Lung (tissue), 11 donors: ENCODE measurements at regions not wholly inside any gene's neighbourhood (a gene's known extent, or its start where the extent isn't known, plus 50 kb on each side); places are given as distances from the start of the nearest gene placed in this dataset.

ENCODE experiments used
- ATAC-seq: fragments of 200-7000 bp; cut with Tn5 transposase; one replicate; pipeline ENCODE4 v1.9.1; 2020; ENCODE audit warnings: moderate number of reproducible peaks; ENCODE audit not compliant: insufficient read depth, low FRiP score
- DNase-seq, 3 donors: peaks; one replicate each; pipeline ENCODE4 v3.0.0-alpha.2; 2013 to 2017
- H3K27ac ChIP-seq, 2 donors: one replicate each; pipeline ENCODE4 v1.5.1; 2013; ENCODE audit warnings: mild to moderate bottlenecking in 2 of 2, moderate library complexity in 2 of 2, control low read depth in 1 of 2, inconsistent platforms in 1 of 2, low read depth in 1 of 2, low read length in 1 of 2
- H3K27me3 ChIP-seq, 3 donors: one replicate each; pipeline ENCODE4 v1.5.1; 2013; ENCODE audit warnings: low read length in 2 of 3; ENCODE audit not compliant: control insufficient read depth in 3 of 3, insufficient read depth in 3 of 3
- H3K36me3 ChIP-seq, 4 donors: one replicate each; pipeline ENCODE4 v1.5.1; 2013; ENCODE audit warnings: low read length in 4 of 4, mild to moderate bottlenecking in 1 of 4, moderate library complexity in 1 of 4; ENCODE audit not compliant: control insufficient read depth in 4 of 4, insufficient read depth in 4 of 4
- H3K4me1 ChIP-seq, 5 donors: one replicate each; pipeline ENCODE4 v1.5.1; 2013; ENCODE audit warnings: low read length in 5 of 5, mild to moderate bottlenecking in 2 of 5, moderate library complexity in 1 of 5; ENCODE audit not compliant: control insufficient read depth in 5 of 5, insufficient read depth in 5 of 5
- H3K4me3 ChIP-seq: one replicate; pipeline ENCODE4 v1.5.1; 2013; ENCODE audit warnings: mild to moderate bottlenecking, control low read depth, moderate library complexity
- H3K9ac ChIP-seq, 2 donors: one replicate each; pipeline ENCODE4 v1.5.1; 2013; ENCODE audit warnings: low read length in 2 of 2, control low read depth in 1 of 2; ENCODE audit not compliant: insufficient read depth in 1 of 2
- H3K9me3 ChIP-seq, 4 donors: one replicate each; pipeline ENCODE4 v1.5.1; 2013; ENCODE audit warnings: low read length in 3 of 4, mild to moderate bottlenecking in 1 of 4, moderate library complexity in 1 of 4; ENCODE audit not compliant: control insufficient read depth in 4 of 4, insufficient read depth in 3 of 4
- WGBS, 2 donors: extraction: QIAGEN DNeasy Blood & Tissue Kit; methylation state at CpG; one replicate each; pipeline ENCODE4 v1.1.7; 2013; 5-methylcytosine and 5-hydroxymethylcytosine counted together
- TF ChIP-seq, protein P1 (sequence below): IDR thresholded peaks from 2 replicates; pipeline ENCODE4 v1.5.1; 2012; ENCODE audit warnings: mild to moderate bottlenecking; ENCODE audit errors: control extremely low read depth, extremely low read depth
- donor health status: control.
- donor health status: control.
- donor health status: Bipolar disorder and iron deficiency.
- donor health status: healthy.
- donor health status: DM: yes; HTN: yes; CAD: no.

DNA sequence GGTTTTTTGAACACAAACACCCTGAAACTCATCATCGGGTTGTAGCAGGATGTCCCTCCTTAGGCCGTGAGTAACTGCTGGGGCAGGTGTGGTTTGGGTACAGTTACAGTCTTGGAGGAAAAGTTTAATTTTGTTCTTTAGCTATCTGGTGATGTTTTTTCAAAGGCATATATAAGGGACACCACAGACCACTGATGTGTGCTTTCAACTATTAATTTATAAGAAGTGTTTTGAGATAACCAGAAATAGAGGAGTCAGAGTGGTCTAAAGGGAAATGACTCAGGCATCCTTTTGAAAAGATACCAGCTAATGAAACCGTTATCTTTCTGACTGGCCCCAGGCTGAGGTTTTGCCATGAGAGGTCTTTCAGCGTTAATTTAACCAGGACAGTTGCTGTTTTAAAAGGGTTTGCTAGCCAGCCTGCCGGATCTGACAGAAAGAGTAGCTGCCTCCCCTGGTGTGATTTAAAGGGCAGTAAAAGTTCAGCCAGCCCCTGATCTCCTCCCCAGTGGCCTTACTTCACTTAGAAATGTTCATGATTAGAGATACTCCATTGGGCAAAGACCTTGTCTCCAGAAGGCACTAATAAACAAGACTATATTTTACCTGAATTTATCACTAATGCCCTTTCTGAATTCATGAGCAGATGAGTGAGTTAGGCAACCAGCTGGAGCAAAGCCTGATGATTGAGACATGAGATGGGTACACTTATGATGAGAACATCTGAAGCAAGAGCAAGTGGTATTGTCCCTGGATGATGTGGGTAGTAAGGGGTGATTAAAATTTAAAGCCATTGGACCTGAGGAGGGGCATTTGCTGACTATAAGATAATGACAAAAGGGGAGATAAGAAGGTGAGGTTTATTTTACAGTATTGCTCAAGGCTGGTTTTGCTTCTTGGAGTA lies 482.5 kb upstream of the TBL1XR1 start:
- WGBS, 2 donors, result 28 to 46% methylated on average over 5 of the region's 5 CpGs
- peak overlapping the region in 1 of 2 donors; percentile 25 for H3K27ac ChIP-seq

DNA sequence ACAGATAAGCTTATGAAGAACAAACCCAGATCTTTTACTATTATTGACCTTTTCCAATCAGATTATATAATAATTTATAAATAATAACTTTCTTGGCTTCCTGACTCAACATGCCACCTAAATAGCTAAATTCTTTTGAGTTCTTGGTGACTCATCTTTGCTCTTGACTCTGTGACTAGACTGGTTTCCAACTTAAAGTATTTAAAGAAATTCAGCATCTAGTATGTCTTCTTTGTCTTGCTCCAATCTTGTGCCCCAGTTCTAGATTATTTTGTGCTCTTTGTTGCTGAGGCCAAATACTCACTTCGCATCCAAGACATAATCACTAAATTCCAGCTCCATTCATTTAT lies 483.2 kb upstream of the TBL1XR1 start:
- Histone ChIP-seq H3K4me3 (no peak overlapping the region), H3K27ac (no peak overlapping the region), H3K27me3 (no peaks in the 10 kb centered on the region), H3K9ac (no peak overlapping the region), H3K36me3 (no peaks in the 10 kb centered on the region), H3K9me3 (no peaks in the 10 kb centered on the region), H3K4me1 (peaks cover 4 to 27% (median 9%) of the 10 kb centered on the region in 5 donors)
- 86 to 98% methylated on average over 1 of the region's 1 CpG for WGBS, 2 donors
- ATAC-seq (no peak), DNase-seq (no peak)
- TF ChIP-seq, protein P1, sequence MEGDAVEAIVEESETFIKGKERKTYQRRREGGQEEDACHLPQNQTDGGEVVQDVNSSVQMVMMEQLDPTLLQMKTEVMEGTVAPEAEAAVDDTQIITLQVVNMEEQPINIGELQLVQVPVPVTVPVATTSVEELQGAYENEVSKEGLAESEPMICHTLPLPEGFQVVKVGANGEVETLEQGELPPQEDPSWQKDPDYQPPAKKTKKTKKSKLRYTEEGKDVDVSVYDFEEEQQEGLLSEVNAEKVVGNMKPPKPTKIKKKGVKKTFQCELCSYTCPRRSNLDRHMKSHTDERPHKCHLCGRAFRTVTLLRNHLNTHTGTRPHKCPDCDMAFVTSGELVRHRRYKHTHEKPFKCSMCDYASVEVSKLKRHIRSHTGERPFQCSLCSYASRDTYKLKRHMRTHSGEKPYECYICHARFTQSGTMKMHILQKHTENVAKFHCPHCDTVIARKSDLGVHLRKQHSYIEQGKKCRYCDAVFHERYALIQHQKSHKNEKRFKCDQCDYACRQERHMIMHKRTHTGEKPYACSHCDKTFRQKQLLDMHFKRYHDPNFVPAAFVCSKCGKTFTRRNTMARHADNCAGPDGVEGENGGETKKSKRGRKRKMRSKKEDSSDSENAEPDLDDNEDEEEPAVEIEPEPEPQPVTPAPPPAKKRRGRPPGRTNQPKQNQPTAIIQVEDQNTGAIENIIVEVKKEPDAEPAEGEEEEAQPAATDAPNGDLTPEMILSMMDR, result no peak

More for the DNA sequence above, 482.5 kb upstream of the TBL1XR1 start:
- Histone ChIP-seq H3K4me3 (no peak overlapping the region), H3K27me3 (no peaks in the 10 kb centered on the region), H3K36me3 (no peaks in the 10 kb centered on the region), H3K4me1 (peaks cover 4 to 27% (median 9%) of the 10 kb centered on the region in 5 donors), H3K9me3 (no peaks in the 10 kb centered on the region), H3K9ac (no peak overlapping the region)
- TF ChIP-seq, protein P1, result no peak
- DNase-seq, result peak in 1 of 3 donors; percentile 39
- ATAC-seq, result peak; percentile 48

DNA sequence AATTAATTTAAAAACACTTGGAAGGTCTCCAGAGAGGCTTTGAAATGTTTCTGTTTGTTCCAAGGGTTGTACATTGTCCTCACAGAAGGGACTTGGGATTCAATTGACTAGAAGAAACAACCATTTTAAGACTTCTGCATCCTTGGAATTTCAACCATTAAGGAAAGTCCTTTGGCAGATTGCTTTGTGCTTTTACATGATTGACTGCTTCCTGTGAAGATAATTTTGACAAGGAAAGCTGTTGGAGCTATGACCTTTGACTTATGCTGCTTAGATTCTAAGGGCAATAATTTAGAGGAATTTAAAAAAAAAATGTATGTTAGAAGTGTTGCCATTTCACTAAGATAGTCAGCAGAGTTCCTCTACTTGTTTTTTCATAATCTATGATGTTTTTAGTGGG lies 483.9 kb upstream of the TBL1XR1 start:
- H3K4me1 ChIP-seq, result peaks cover 4 to 23% (median 9%) of the 10 kb centered on the region in 5 donors
- DNase-seq (peak in 2 of 3 donors; percentile 42 to 66), ATAC-seq (no peak)
- H3K9me3 ChIP-seq, result no peaks in the 10 kb centered on the region
- no peaks in the 10 kb centered on the region for H3K27me3 ChIP-seq
- H3K9ac ChIP-seq, result no peak overlapping the region
- no peak overlapping the region for H3K4me3 ChIP-seq
- H3K27ac ChIP-seq, result no peak overlapping the region
- TF ChIP-seq, protein P1, result no peak
- no peaks in the 10 kb centered on the region for H3K36me3 ChIP-seq
